ENCODE measurements at regions not wholly inside any gene's neighbourhood (a gene's known extent, or its start where the extent isn't known, plus 50 kb on each side); places are given as distances from the start of the nearest gene placed in this dataset.

- no peak for TF ChIP-seq CTCF (conservative IDR thresholded peaks at IDR 0.05 in 1 of 2, IDR thresholded peaks at IDR 0.05 in 1 of 2; ENCODE audit: low read depth in 1 of 2, low read length in 2 of 2)
- no peak for TF ChIP-seq EZH2 (IDR thresholded peaks at IDR 0.05; ENCODE audit: low read length, missing control alignments)
These were observed 64.5 kb downstream of the BOD1L2 start for GRCh38 chr18:57211412-57211750.
